GM23338 (cell line): ENCODE measurements at regions not wholly inside any gene's neighbourhood (a gene's known extent, or its start where the extent isn't known, plus 50 kb on each side); places are given as distances from the start of the nearest gene placed in this dataset.

ENCODE experiments used
- ATAC-seq: fragments of 200-7000 bp; cut with Tn5 transposase; 3 replicates; pipeline ENCODE4 v1.9.1; 2020
- DNase-seq: peaks from one replicate; pipeline ENCODE4 v3.0.0-alpha.2; 2015; ENCODE audit warnings: low spot score
- H2AFZ ChIP-seq: fragments of 200-600 bp; sonication (generic); 2 replicates; pipeline ENCODE4 v1.8.0; 2016; ENCODE audit warnings: antibody characterized with exemption, mild to moderate bottlenecking, moderate library complexity
- H3F3A ChIP-seq: fragments of 200-600 bp; sonication (generic); replicated peaks from 2 replicates; pipeline ENCODE4 v1.8.0; 2017; ENCODE audit warnings: antibody characterized with exemption, mixed run types, low read depth
- H3K27ac ChIP-seq: fragments of 200-600 bp; sonication (generic); 2 replicates; pipeline ENCODE4 v1.6.1; 2016; ENCODE audit warnings: low read depth
- H3K27me3 ChIP-seq: fragments of 200-600 bp; sonication (generic); 2 replicates; pipeline ENCODE4 v1.8.0; 2016; ENCODE audit warnings: mild to moderate bottlenecking, mixed run types, moderate library complexity; ENCODE audit not compliant: insufficient read depth
- H3K36me3 ChIP-seq: fragments of 200-600 bp; sonication (generic); 2 replicates; pipeline ENCODE4 v1.8.0; 2016; ENCODE audit warnings: mild to moderate bottlenecking; ENCODE audit not compliant: insufficient read depth
- H3K4me1 ChIP-seq: fragments of 200-600 bp; sonication (generic); 2 replicates; pipeline ENCODE4 v1.8.0; 2016; ENCODE audit warnings: mild to moderate bottlenecking, moderate library complexity; ENCODE audit not compliant: insufficient read depth
- H3K4me2 ChIP-seq: fragments of 200-600 bp; sonication (generic); 2 replicates; pipeline ENCODE4 v1.7.1; 2017; ENCODE audit warnings: mixed run types
- H3K4me3 ChIP-seq: fragments of 200-600 bp; sonication (generic); 2 replicates; pipeline ENCODE4 v1.6.1; 2016; ENCODE audit warnings: mixed run types
- H3K79me2 ChIP-seq: fragments of 200-600 bp; sonication (generic); replicated peaks from 2 replicates; pipeline ENCODE4 v1.8.0; 2017; ENCODE audit warnings: mild to moderate bottlenecking; ENCODE audit not compliant: insufficient read depth
- H3K9me2 ChIP-seq: fragments of 200-600 bp; sonication (generic); 2 replicates; pipeline ENCODE4 v1.8.0; 2017; ENCODE audit not compliant: insufficient read depth
- H4K20me1 ChIP-seq: fragments of 200-600 bp; sonication (generic); replicated peaks from 2 replicates; pipeline ENCODE4 v1.8.0; 2017; ENCODE audit warnings: mild to moderate bottlenecking; ENCODE audit not compliant: insufficient read depth
- H3K27ac Mint-ChIP-seq: 2 replicates; pipeline ENCODE4 v1.8.0; 2020; ENCODE audit warnings: inconsistent platforms, mild to moderate bottlenecking, moderate library complexity, mixed read lengths
- H3K27me3 Mint-ChIP-seq: 3 replicates; pipeline ENCODE4 v1.8.0; 2022; ENCODE audit warnings: low read depth, mild to moderate bottlenecking, moderate library complexity, mixed read lengths, inconsistent platforms; ENCODE audit not compliant: insufficient read depth, poor library complexity
- H3K36me3 Mint-ChIP-seq: 3 replicates; pipeline ENCODE4 v1.8.0; 2021; ENCODE audit warnings: low read depth, mild to moderate bottlenecking, inconsistent platforms, moderate library complexity, mixed read lengths
- H3K4me1 Mint-ChIP-seq: 3 replicates; pipeline ENCODE4 v1.8.0; 2020; ENCODE audit warnings: mild to moderate bottlenecking, inconsistent platforms, mixed read lengths
- H3K4me3 Mint-ChIP-seq: 3 replicates; pipeline ENCODE4 v1.8.0; 2021; ENCODE audit warnings: moderate library complexity, mild to moderate bottlenecking, inconsistent platforms, mixed read lengths
- H3K9me3 Mint-ChIP-seq: 3 replicates; pipeline ENCODE4 v1.8.0; 2020; ENCODE audit warnings: moderate library complexity, mild to moderate bottlenecking, inconsistent platforms, mixed read lengths
- EZH2 ChIP-seq: fragments of 200-600 bp; sonication (generic); IDR thresholded peaks from one replicate; pipeline ENCODE4 v1.8.0; 2017; ENCODE audit warnings: antibody characterized with exemption, mild to moderate bottlenecking, low read depth; ENCODE audit not compliant: unreplicated experiment
- JUNB ChIP-seq: IDR thresholded peaks from one replicate; pipeline ENCODE4 v1.6.1; 2016; ENCODE audit warnings: antibody characterized with exemption; ENCODE audit not compliant: unreplicated experiment
- NANOG ChIP-seq: IDR thresholded peaks from 2 replicates; pipeline ENCODE4 v1.6.1; 2016; ENCODE audit warnings: antibody characterized with exemption, borderline replicate concordance
- POLR2AphosphoS5 ChIP-seq: IDR thresholded peaks from 2 replicates; pipeline ENCODE4 v1.6.1; 2016; ENCODE audit warnings: antibody characterized with exemption, low read depth
- ZNF114 ChIP-seq: fragments of 250-450 bp; sonication (Bioruptor Pico); IDR thresholded peaks from 2 replicates; pipeline ENCODE4 v1.5.0; 2020; ENCODE audit warnings: mild to moderate bottlenecking, moderate library complexity
- ZNF331 ChIP-seq: fragments of 250-450 bp; sonication (Bioruptor Pico); IDR thresholded peaks from 2 replicates; pipeline ENCODE4 v1.5.0; 2020; ENCODE audit warnings: low read depth, mild to moderate bottlenecking, moderate library complexity
- ZNF462 ChIP-seq: fragments of 250-450 bp; sonication (Bioruptor Pico); IDR thresholded peaks from 2 replicates; pipeline ENCODE4 v1.5.0; 2020; ENCODE audit warnings: mild to moderate bottlenecking, moderate library complexity

DNA sequence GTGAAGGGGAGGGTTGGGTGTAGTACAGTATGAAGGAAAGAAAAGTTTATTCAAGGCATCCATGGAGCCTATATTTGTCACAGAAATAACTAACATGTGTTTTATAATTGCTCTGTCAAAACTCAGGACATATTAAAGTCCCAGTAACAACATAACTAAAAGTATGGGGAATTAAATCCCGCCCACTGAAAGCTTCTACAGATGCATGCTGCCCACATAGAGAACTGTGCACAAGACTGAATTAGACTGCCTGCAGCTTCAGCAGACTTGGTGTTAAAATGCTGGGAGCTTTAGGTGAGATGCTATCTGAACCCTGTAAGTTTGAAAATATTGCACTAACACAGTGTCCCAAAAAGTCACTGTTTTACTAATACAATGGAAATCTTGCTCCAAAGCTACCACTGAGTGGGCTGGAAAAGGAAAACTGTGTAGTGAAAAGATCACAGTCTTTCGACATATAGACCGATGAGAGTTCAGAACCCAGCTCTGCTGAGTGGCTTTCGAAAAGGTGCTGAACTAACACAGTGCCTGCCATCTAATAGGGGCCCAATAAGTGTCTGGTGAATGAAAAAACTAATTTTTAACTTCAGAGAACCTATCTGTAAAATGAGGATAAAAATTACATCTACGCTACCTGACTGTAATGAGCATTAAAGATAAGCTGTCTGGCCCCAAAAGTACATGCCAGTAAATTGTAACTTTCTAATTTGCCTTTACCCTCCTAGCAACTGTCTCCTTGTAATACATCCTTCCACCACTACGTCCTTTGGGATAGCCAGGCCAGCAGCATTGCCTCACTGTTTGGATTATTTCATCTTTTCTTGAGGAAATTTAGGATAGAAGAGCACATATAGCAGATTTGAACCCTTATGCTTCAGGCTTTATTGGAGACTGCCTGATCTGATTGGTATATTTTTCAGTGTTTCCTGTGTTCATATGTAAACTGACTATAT, 237.6 kb downstream of the BCAT1 start:
- ATAC-seq (no peak), DNase-seq (no peak)
- no peaks in the 10 kb centered on the region for H3K4me1 ChIP-seq
- peaks cover 2% of the 10 kb centered on the region for H3K27me3 Mint-ChIP-seq
- no peaks in the 10 kb centered on the region for H3K36me3 Mint-ChIP-seq
- H3K27me3 ChIP-seq: no peaks in the 10 kb centered on the region
- H4K20me1 ChIP-seq: no peaks in the 10 kb centered on the region
- no peak overlapping the region for H3K4me3 Mint-ChIP-seq
- no peaks in the 10 kb centered on the region for H3K4me1 Mint-ChIP-seq
- no peaks in the 10 kb centered on the region for H3K36me3 ChIP-seq
- H3K4me3 ChIP-seq: no peak overlapping the region
- no peak overlapping the region for H2AFZ ChIP-seq
- H3K79me2 ChIP-seq: no peaks in the 10 kb centered on the region
- no peaks in the 10 kb centered on the region for H3K9me3 Mint-ChIP-seq
- H3K27ac Mint-ChIP-seq: no peak overlapping the region
- no peaks in the 10 kb centered on the region for H3F3A ChIP-seq
- peaks cover 5% of the 10 kb centered on the region; the same call in 1 of the 2 replicates for H3K9me2 ChIP-seq
- no peak for TF ChIP-seq ZNF331 (CRISPR knock-in tag)
- TF ChIP-seq POLR2AphosphoS5: no peak
- no peak for TF ChIP-seq ZNF462 (CRISPR knock-in tag)
- TF ChIP-seq NANOG: no peak
- no peak for TF ChIP-seq ZNF114 (CRISPR knock-in tag)
- TF ChIP-seq JUNB: no peak
- no peak for TF ChIP-seq EZH2
- no peak overlapping the region for H3K27ac ChIP-seq
- H3K4me2 ChIP-seq: no peak overlapping the region
